HepG2 (cell line): ENCODE measurements at regions not wholly inside any gene's neighbourhood (a gene's known extent, or its start where the extent isn't known, plus 50 kb on each side); places are given as distances from the start of the nearest gene placed in this dataset.

Experiments used
- AHDC1 ChIP-seq: sonication (generic); formaldehyde crosslinking; IDR thresholded peaks from 2 replicates; pipeline ENCODE4 v1.5.1; 2020; ENCODE audit warnings: mild to moderate bottlenecking, missing genetic modification reagents, borderline replicate concordance
- ARID4A ChIP-seq: sonication (generic); formaldehyde crosslinking; IDR thresholded peaks from 2 replicates; pipeline ENCODE4 v1.5.0; 2020; ENCODE audit warnings: mild to moderate bottlenecking, missing genetic modification reagents, borderline replicate concordance
- BATF2 ChIP-seq: sonication (generic); formaldehyde crosslinking; IDR thresholded peaks from 2 replicates; pipeline ENCODE4 v1.8.0; 2022; ENCODE audit warnings: mild to moderate bottlenecking, missing genetic modification reagents, moderate library complexity
- FOXJ3 ChIP-seq: sonication (generic); formaldehyde crosslinking; IDR thresholded peaks from 2 replicates; pipeline ENCODE4 v1.4.0; 2020; ENCODE audit warnings: missing genetic modification reagents, mild to moderate bottlenecking, borderline replicate concordance
- HINFP ChIP-seq: sonication (generic); formaldehyde crosslinking; IDR thresholded peaks from 2 replicates; pipeline ENCODE4 v1.4.0; 2020; ENCODE audit warnings: low read depth, mild to moderate bottlenecking, missing genetic modification reagents
- HNRNPL ChIP-seq: fragments of 200-400 bp; formaldehyde crosslinking; IDR thresholded peaks from 2 replicates; pipeline ENCODE4 v1.6.1; 2017; ENCODE audit warnings: mild to moderate bottlenecking, low read depth, low read length
- NAIF1 ChIP-seq: sonication (generic); formaldehyde crosslinking; IDR thresholded peaks from 2 replicates; pipeline ENCODE4 v1.5.0; 2020; ENCODE audit warnings: mild to moderate bottlenecking, missing genetic modification reagents, borderline replicate concordance
- NR2F2 ChIP-seq: IDR thresholded peaks from 2 replicates; pipeline ENCODE4 v1.6.1; 2012; ENCODE audit warnings: low read depth, inconsistent platforms, borderline replicate concordance
- PAWR ChIP-seq: sonication (generic); formaldehyde crosslinking; IDR thresholded peaks from 2 replicates; pipeline ENCODE4 v1.4.0; 2020; ENCODE audit warnings: missing genetic modification reagents, mild to moderate bottlenecking, borderline replicate concordance
- STAT5B ChIP-seq: sonication (generic); formaldehyde crosslinking; IDR thresholded peaks from 2 replicates; pipeline ENCODE4 v1.4.0; 2020; ENCODE audit warnings: missing genetic modification reagents
- TERF1 ChIP-seq: sonication (generic); formaldehyde crosslinking; IDR thresholded peaks from 2 replicates; pipeline ENCODE4 v1.8.0; 2022; ENCODE audit warnings: mild to moderate bottlenecking, missing genetic modification reagents, moderate library complexity
- U2AF1 ChIP-seq: fragments of 200-400 bp; formaldehyde crosslinking; optimal IDR thresholded peaks from 2 replicates; pipeline ENCODE3; 2017; ENCODE audit warnings: mild to moderate bottlenecking, low read depth, low read length
- ZMYM4 ChIP-seq: sonication (generic); formaldehyde crosslinking; IDR thresholded peaks from 2 replicates; pipeline ENCODE4 v1.8.1; 2023; ENCODE audit warnings: mild to moderate bottlenecking, missing genetic modification reagents
- ZNF263 ChIP-seq: sonication (generic); formaldehyde crosslinking; IDR thresholded peaks from 2 replicates; pipeline ENCODE4 v1.4.0; 2020; ENCODE audit warnings: missing genetic modification reagents
- ZNF607 ChIP-seq: sonication (generic); formaldehyde crosslinking; IDR thresholded peaks from 2 replicates; pipeline ENCODE4 v1.5.1; 2020; ENCODE audit warnings: missing genetic modification reagents, mild to moderate bottlenecking, borderline replicate concordance

- no peak for TF ChIP-seq BATF2 (CRISPR knock-in tag)
- TF ChIP-seq STAT5B: peak; percentile 69; the same call in 1 of the 2 replicates
- TF ChIP-seq FOXJ3: peak; percentile 98
- TF ChIP-seq U2AF1: no peak
- peak; percentile 98 for TF ChIP-seq ZMYM4
- TF ChIP-seq AHDC1 (CRISPR knock-in tag): peak; percentile 100
- peak; percentile 67 for TF ChIP-seq ZNF263
- TF ChIP-seq ZNF607 (CRISPR knock-in tag): 0 out of 2 replicates have a peak, but pooled peaks have one; percentile 34
- TF ChIP-seq NAIF1 (CRISPR knock-in tag): 0 out of 2 replicates have a peak, but pooled peaks have one; percentile 48
- TF ChIP-seq NR2F2: peak; percentile 93
- peak; percentile 45; the same call in 1 of the 2 replicates for TF ChIP-seq HINFP (CRISPR knock-in tag)
- TF ChIP-seq ARID4A (CRISPR knock-in tag): peak; percentile 82; the same call in 1 of the 2 replicates
- TF ChIP-seq PAWR (CRISPR knock-in tag): no peak
- TF ChIP-seq HNRNPL: no peak
- TF ChIP-seq TERF1: no peak
Measured at GRCh38 chr6:16821834-16822264, 60.6 kb upstream of the ATXN1 start (continued).
